ENCODE measurements at regions not wholly inside any gene's neighbourhood (a gene's known extent, or its start where the extent isn't known, plus 50 kb on each side); places are given as distances from the start of the nearest gene placed in this dataset.

- no peaks in the 10 kb centered on the region for H3K27me3 ChIP-seq (ENCODE audit: control insufficient read depth in 1 of 2, insufficient read depth in 2 of 2, low read length in 2 of 2)
Measured at GRCh38 chr4:187929024-187929423, 66.5 kb upstream of the ZFP42 start.

GRCh38 chr4:187934766-187935165, 60.8 kb upstream of the ZFP42 start:
- no peaks in the 10 kb centered on the region for H3K9me3 ChIP-seq (ENCODE audit: low read length)
- H3K4me1 ChIP-seq (ENCODE audit: insufficient read depth, low read length), result no peaks in the 10 kb centered on the region
- no peaks in the 10 kb centered on the region for H3K36me3 ChIP-seq (ENCODE audit: insufficient read depth, low read length)
- H3K4me3 ChIP-seq (ENCODE audit: low read depth in 1 of 2, low read length in 2 of 2), result no peak overlapping the region
- H3K27ac ChIP-seq (ENCODE audit: low read depth, low read length), result no peak overlapping the region
- H3K27me3 ChIP-seq (ENCODE audit: control insufficient read depth in 1 of 2, insufficient read depth in 2 of 2, low read length in 2 of 2), result no peaks in the 10 kb centered on the region
- H3K9ac ChIP-seq (ENCODE audit: low read length), result no peak overlapping the region

More at GRCh38 chr4:187929024-187929423, 66.5 kb upstream of the ZFP42 start:
- H3K27ac ChIP-seq (ENCODE audit: low read depth, low read length), result no peak overlapping the region
- H3K4me3 ChIP-seq (ENCODE audit: low read depth in 1 of 2, low read length in 2 of 2), result no peak overlapping the region
- no peak overlapping the region for H3K9ac ChIP-seq (ENCODE audit: low read length)
- H3K36me3 ChIP-seq (ENCODE audit: insufficient read depth, low read length), result no peaks in the 10 kb centered on the region
- H3K4me1 ChIP-seq (ENCODE audit: insufficient read depth, low read length), result no peaks in the 10 kb centered on the region
- no peaks in the 10 kb centered on the region for H3K9me3 ChIP-seq (ENCODE audit: low read length)

GRCh38 chr4:187937557-187937956, 58.0 kb upstream of the ZFP42 start:
- no peak overlapping the region for H3K4me3 ChIP-seq (ENCODE audit: low read depth in 1 of 2, low read length in 2 of 2)
- no peak overlapping the region for H3K9ac ChIP-seq (ENCODE audit: low read length)
- H3K4me1 ChIP-seq (ENCODE audit: insufficient read depth, low read length), result no peaks in the 10 kb centered on the region
- no peaks in the 10 kb centered on the region for H3K36me3 ChIP-seq (ENCODE audit: insufficient read depth, low read length)
- no peaks in the 10 kb centered on the region for H3K27me3 ChIP-seq (ENCODE audit: control insufficient read depth in 1 of 2, insufficient read depth in 2 of 2, low read length in 2 of 2)
- H3K27ac ChIP-seq (ENCODE audit: low read depth, low read length), result no peak overlapping the region
- no peaks in the 10 kb centered on the region for H3K9me3 ChIP-seq (ENCODE audit: low read length)

- H3K4me1 ChIP-seq (ENCODE audit: insufficient read depth, low read length), result no peaks in the 10 kb centered on the region
- no peaks in the 10 kb centered on the region for H3K27me3 ChIP-seq (ENCODE audit: control insufficient read depth in 1 of 2, insufficient read depth in 2 of 2, low read length in 2 of 2)
- no peaks in the 10 kb centered on the region for H3K9me3 ChIP-seq (ENCODE audit: low read length)
- no peak overlapping the region for H3K4me3 ChIP-seq (ENCODE audit: low read depth in 1 of 2, low read length in 2 of 2)
- no peaks in the 10 kb centered on the region for H3K36me3 ChIP-seq (ENCODE audit: insufficient read depth, low read length)
- H3K27ac ChIP-seq (ENCODE audit: low read depth, low read length), result no peak overlapping the region
- no peak overlapping the region for H3K9ac ChIP-seq (ENCODE audit: low read length)
Measured at GRCh38 chr4:187940299-187940698, 55.3 kb upstream of the ZFP42 start.

GRCh38 chr4:187942968-187943367, 52.6 kb upstream of the ZFP42 start:
- no peak overlapping the region for H3K9ac ChIP-seq (ENCODE audit: low read length)
- H3K9me3 ChIP-seq (ENCODE audit: low read length), result no peaks in the 10 kb centered on the region
- no peaks in the 10 kb centered on the region for H3K27me3 ChIP-seq (ENCODE audit: control insufficient read depth in 1 of 2, insufficient read depth in 2 of 2, low read length in 2 of 2)
- no peak overlapping the region for H3K4me3 ChIP-seq (ENCODE audit: low read depth in 1 of 2, low read length in 2 of 2)
- no peaks in the 10 kb centered on the region for H3K36me3 ChIP-seq (ENCODE audit: insufficient read depth, low read length)
- no peaks in the 10 kb centered on the region for H3K4me1 ChIP-seq (ENCODE audit: insufficient read depth, low read length)
- no peak overlapping the region for H3K27ac ChIP-seq (ENCODE audit: low read depth, low read length)

- Histone ChIP-seq H3K36me3 (ENCODE audit: insufficient read depth, low read length) (no peaks in the 10 kb centered on the region), H3K27ac (ENCODE audit: low read depth, low read length) (no peak overlapping the region), H3K4me3 (ENCODE audit: low read depth in 1 of 2, low read length in 2 of 2) (no peak overlapping the region), H3K9ac (ENCODE audit: low read length) (no peak overlapping the region), H3K27me3 (ENCODE audit: control insufficient read depth in 1 of 2, insufficient read depth in 2 of 2, low read length in 2 of 2) (no peaks in the 10 kb centered on the region), H3K9me3 (ENCODE audit: low read length) (no peaks in the 10 kb centered on the region), H3K4me1 (ENCODE audit: insufficient read depth, low read length) (no peaks in the 10 kb centered on the region)
Measured at GRCh38 chr4:187944179-187944578, 51.4 kb upstream of the ZFP42 start.
